ENCODE measurements at regions not wholly inside any gene's neighbourhood (a gene's known extent, or its start where the extent isn't known, plus 50 kb on each side); places are given as distances from the start of the nearest gene placed in this dataset.

- TF ChIP-seq CTCF (conservative IDR thresholded peaks at IDR 0.05; ENCODE audit: low read depth, low read length): no peak
- no peak for TF ChIP-seq RFX5 (IDR thresholded peaks at IDR 0.05; ENCODE audit: low read depth, low read length)
- no peak for TF ChIP-seq RCOR1 (IDR thresholded peaks at IDR 0.05; ENCODE audit: insufficient replicate concordance, low read length)
- no peak for TF ChIP-seq POLR2A (IDR thresholded peaks at IDR 0.05; ENCODE audit: low read depth, low read length)
- TF ChIP-seq MXI1 (IDR thresholded peaks at IDR 0.05; ENCODE audit: borderline replicate concordance, low read depth, low read length): no peak
Observed at GRCh38 chr11:82234256-82234655, 499.4 kb downstream of the FAM181B start.
